AG04450 (cell line): ENCODE measurements at regions not wholly inside any gene's neighbourhood (a gene's known extent, or its start where the extent isn't known, plus 50 kb on each side); places are given as distances from the start of the nearest gene placed in this dataset.

Experiments
- CTCF ChIA-PET: fragments of 300-600, 350-600 bp; formaldehyde crosslinking; extraction: SDS; loops from one replicate; lab custom pipeline; 2022; ENCODE audit warnings: antibody characterized with exemption, inconsistent platforms; lab: Charles Lee
- POLR2A ChIA-PET: fragments of 350-600 bp; formaldehyde crosslinking; extraction: SDS; loops from one replicate; lab custom pipeline; 2021; ENCODE audit warnings: antibody characterized with exemption, inconsistent platforms; lab: Yijun Ruan, JAX
- DNase-seq: peaks from one replicate; pipeline ENCODE4 v3.0.0-alpha.2; 2011; ENCODE audit warnings: low read depth, low spot score
- H3K27ac ChIP-seq: one replicate; pipeline ENCODE4 v1.5.1; 2012; ENCODE audit warnings: low read depth, low read length, control low read depth
- H3K27me3 ChIP-seq: one replicate; pipeline ENCODE4 v1.6.0; 2012; ENCODE audit warnings: low read length; ENCODE audit not compliant: control insufficient read depth, insufficient read depth
- H3K4me3 ChIP-seq: 2 replicates; pipeline ENCODE4 v1.5.1; 2011; ENCODE audit warnings: mild to moderate bottlenecking, low read depth, low read length, control low read depth
- H3K9me3 ChIP-seq: 2 replicates; pipeline ENCODE4 v1.5.1; 2012; ENCODE audit warnings: low read length; ENCODE audit not compliant: control insufficient read depth, insufficient read depth
- CTCF ChIP-seq: IDR thresholded peaks from 2 replicates; pipeline ENCODE4 v1.5.1; 2011; ENCODE audit warnings: low read depth, low read length, control low read depth, inconsistent platforms

GRCh38 chr22:27534720-27535125 lies 266.8 kb downstream of the MN1 start:
- peaks cover 16% of the 10 kb centered on the region for H3K27me3 ChIP-seq
- H3K9me3 ChIP-seq: no peaks in the 10 kb centered on the region; the same call in 1 of the 2 replicates
- POLR2A ChIA-PET: no interaction called here
- peak overlapping the region; percentile 11 for H3K27ac ChIP-seq
- no peak for TF ChIP-seq CTCF
- DNase-seq: peak; percentile 30
- no peak overlapping the region for H3K4me3 ChIP-seq
- CTCF ChIA-PET: interaction anchor here (0.6 kb wide), 1 partner anchor 302 kb away, joined by 5 read pairs; no protein-coding TSS in a partner anchor

- CTCF ChIA-PET: interaction anchor here (0.6 kb wide), 1 partner anchor 303 kb away, joined by 5 read pairs; no protein-coding TSS in a partner anchor
- no peak for DNase-seq
- no peak for TF ChIP-seq CTCF
- Histone ChIP-seq H3K9me3 (no peaks in the 10 kb centered on the region; the same call in 1 of the 2 replicates), H3K27me3 (peaks cover 21% of the 10 kb centered on the region), H3K27ac (no peak overlapping the region), H3K4me3 (no peak overlapping the region)
- POLR2A ChIA-PET: no interaction called here
Observed at GRCh38 chr22:27535452-27535851, 266.1 kb downstream of the MN1 start.

GRCh38 chr22:27537501-27537900 lies 264.1 kb downstream of the MN1 start:
- no peak overlapping the region for H3K4me3 ChIP-seq
- POLR2A ChIA-PET: no interaction called here
- H3K27ac ChIP-seq: no peak overlapping the region
- DNase-seq: no peak
- CTCF ChIA-PET: no interaction called here
- no peaks in the 10 kb centered on the region; the same call in 1 of the 2 replicates for H3K9me3 ChIP-seq
- H3K27me3 ChIP-seq: peaks cover 31% of the 10 kb centered on the region
- no peak for TF ChIP-seq CTCF

- Histone ChIP-seq H3K27me3 (peaks cover 29% of the 10 kb centered on the region), H3K27ac (no peak overlapping the region), H3K4me3 (no peak overlapping the region), H3K9me3 (no peaks in the 10 kb centered on the region; the same call in 1 of the 2 replicates)
- ChIA-PET CTCF (no interaction called here), POLR2A (no interaction called here)
- no peak for DNase-seq
- TF ChIP-seq CTCF: no peak
Observed at GRCh38 chr22:27538666-27539065, 262.9 kb downstream of the MN1 start.

GRCh38 chr22:27540247-27540646 lies 261.3 kb downstream of the MN1 start:
- ChIA-PET POLR2A (no interaction called here), CTCF (no interaction called here)
- no peak overlapping the region for H3K4me3 ChIP-seq
- peaks cover 31% of the 10 kb centered on the region for H3K27me3 ChIP-seq
- no peak for TF ChIP-seq CTCF
- DNase-seq: no peak
- H3K9me3 ChIP-seq: no peaks in the 10 kb centered on the region; the same call in 1 of the 2 replicates
- H3K27ac ChIP-seq: no peak overlapping the region
